CD1c-positive myeloid dendritic cell (primary cell): ENCODE measurements at regions not wholly inside any gene's neighbourhood (a gene's known extent, or its start where the extent isn't known, plus 50 kb on each side); places are given as distances from the start of the nearest gene placed in this dataset.

Experiments used
- DNase-seq: peaks from one replicate; pipeline ENCODE4 v3.0.0-alpha.2; 2016; ENCODE audit errors: extremely low spot score

GRCh38 chr3:86733257-86733656 lies 257.7 kb downstream of the VGLL3 start:
- no peak for DNase-seq

DNA sequence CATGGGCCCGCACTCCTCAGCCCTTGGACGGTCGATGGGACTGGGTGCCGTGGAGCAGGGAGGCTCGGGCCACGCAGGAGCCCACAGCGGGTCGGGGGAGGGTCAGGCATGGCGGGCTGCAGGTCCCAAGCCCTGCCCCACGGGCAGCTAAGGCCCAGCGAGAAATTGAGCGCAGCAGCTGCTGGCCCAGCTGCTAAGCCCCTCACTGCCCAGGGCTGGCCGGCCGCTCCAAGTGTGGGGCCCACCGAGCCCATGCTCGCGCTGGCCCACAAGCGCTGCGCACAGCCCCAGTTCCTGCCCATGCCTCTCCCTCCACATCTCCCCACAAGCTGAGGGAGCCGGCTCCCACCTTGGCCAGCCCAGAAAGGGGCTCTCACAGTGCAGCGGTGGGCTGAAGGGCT lies 259.4 kb downstream of the VGLL3 start:
- no peak for DNase-seq

DNA sequence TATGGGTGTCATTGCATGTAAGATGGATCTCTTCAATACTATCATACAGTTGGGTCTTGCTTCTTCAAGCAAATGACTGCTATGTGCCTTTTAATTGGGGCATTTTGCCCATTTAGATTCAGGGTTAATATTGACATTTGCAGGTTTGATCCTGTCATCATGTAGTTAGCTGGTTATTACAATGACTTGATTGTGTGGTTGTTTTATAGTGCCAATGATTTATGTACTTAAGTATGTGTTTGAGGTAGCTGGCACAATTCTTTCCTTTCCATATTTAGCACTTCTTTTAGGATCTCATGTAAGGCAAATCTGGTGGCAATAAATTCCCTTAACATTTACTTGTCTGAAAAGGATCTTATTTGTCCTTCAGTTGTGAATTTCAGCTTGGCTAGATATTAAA lies 267.5 kb downstream of the VGLL3 start:
- DNase-seq: no peak

GRCh38 chr3:86711634-86712033 lies 279.3 kb downstream of the VGLL3 start:
- no peak for DNase-seq

GRCh38 chr3:86708893-86709292 lies 282.1 kb downstream of the VGLL3 start:
- DNase-seq: no peak

DNA sequence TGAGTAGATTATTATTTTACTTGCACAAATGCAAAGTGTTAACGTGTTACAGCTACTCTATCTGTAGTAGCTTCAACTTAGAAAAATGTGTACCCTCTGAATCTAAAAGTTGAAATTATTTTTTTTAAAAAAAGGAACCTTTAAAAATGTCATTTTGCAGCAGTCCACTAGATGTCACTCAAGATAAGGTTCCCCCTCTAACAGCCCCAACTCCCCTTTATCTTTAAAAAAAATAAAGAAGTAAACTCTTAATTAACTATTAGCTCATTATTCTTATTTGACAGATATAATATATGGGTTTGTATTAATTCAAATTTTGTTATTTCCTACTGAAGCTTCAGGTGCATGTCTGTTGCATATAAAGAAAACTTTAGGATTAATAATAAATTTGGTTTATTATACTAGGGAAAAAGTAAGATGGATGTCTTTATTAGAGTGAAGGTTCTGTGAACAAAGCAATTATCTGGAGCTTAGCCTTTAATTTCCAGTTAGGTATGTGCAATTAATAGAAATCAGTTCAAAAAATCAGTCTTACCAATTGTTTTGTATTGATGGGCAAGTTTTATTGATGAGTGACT lies 288.5 kb downstream of the VGLL3 start:
- peak; percentile 13 for DNase-seq

GRCh38 chr3:86695752-86696151 lies 295.2 kb downstream of the VGLL3 start:
- no peak for DNase-seq

- DNase-seq: no peak
These were observed 317.0 kb downstream of the VGLL3 start for GRCh38 chr3:86673991-86674390.

GRCh38 chr3:86661817-86662216 lies 329.1 kb downstream of the VGLL3 start:
- DNase-seq: no peak

DNA sequence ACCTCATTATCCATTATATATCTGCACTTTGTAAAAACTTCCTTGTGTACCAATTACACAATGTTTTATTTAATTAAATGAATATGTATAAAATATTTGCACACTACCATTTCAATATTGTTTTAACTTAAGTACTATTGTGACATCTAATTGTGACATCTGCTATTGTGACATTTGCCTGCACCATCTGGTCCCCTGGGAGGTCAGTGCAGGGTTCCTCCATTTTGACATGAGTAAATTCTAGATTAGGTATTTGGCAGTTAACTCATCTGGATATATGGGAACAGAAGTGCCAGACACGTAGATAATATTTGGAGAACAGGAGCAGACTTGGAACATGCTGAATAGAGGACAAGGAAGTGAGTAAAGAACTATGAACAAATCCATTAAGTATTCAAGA lies 332.1 kb downstream of the VGLL3 start:
- no peak for DNase-seq

DNA sequence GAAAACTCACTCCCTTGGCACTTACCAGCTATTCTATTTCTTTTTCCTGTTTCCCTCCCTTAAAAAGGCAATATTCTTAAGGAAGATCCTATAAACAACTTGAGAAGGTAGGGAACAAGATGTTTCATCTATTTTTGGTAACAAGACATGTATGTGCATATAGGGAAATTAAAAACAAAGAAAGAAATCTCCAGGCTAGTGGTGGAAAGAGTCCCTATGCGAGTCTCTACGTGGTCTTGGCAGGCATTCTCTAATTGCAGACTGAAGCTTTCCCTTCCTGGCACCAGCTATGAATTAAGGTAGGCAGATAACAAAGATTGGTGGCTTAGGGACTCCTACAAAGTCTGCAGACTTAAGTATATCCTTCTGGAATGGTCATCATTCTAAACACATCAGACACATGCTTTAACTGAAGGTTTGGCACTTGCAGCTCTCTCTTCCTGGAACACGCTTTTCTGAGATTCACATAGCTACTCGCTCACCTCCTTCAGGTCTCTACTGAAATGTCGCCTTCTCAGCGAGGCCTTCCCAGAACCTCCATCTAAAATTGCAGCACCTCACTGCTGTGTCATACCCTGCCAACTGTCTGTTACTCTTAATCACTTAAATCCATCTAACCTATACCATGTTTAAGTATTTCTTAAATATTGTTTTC lies 336.0 kb downstream of the VGLL3 start:
- DNase-seq: no peak

DNA sequence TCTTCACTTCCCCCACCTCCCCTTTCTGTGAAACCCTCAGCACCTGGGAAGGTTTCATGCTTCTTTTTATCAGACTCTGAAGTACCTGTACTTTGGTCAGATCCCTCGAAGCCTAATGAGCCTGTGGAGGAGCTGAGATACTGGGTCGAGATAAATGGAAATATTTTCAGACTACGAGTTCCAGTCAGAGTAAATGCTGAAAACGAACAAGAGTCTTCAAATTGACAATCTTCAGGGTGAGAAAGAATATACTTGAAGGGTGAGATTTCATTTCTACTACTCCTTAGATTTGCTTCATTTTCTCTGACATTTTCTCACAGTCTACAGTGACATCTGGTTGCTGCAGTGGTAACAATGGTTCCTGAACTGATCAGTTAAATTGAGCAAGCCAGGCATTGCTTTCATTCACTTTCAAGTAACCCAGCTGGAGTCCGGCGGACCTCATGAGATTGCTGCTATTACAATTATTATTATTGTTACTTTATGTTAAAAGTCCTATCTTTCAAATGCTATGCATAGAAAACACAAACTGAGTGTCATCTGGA lies 337.2 kb downstream of the VGLL3 start:
- DNase-seq: no peak

DNA sequence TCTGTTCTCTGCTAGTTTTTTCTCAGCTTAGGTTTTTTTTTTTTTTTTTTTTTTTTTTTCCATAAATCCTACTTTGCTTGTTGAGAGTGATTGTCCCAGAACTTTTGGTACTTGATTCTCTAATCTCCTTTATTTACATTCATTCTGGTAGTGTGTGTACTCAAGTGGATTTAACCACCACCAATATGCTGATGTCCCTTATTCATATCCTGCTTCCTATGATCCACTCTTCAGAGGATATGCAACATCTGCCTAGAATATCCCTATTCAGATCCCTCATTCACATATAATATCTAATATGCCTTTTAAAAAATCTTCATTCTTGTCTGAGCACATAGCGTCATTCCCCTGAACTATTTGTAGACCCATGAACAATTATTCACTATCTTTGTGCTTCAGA lies 342.9 kb downstream of the VGLL3 start:
- DNase-seq: no peak

DNA sequence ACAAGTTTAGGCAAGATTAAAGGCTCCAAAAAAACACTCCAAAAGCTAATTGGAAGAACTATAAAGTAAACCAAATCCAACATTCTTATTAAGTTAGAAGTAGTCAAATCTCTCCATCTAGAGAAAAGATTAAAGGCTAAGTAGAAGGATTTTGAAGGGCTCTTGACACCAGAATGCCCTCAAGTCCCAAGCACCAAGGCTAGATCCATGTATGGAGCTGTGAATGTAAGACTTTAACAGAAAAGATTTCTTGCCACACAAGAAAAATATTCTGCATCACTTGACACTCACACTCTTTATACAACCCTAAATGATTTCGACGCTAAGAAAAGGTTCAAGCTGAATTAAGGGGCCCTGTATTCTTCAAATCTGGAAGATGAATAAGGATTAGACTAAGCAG lies 345.2 kb downstream of the VGLL3 start:
- no peak for DNase-seq

GRCh38 chr3:86634361-86634760 lies 356.6 kb downstream of the VGLL3 start:
- no peak for DNase-seq

- no peak for DNase-seq
These were observed 361.4 kb downstream of the VGLL3 start for GRCh38 chr3:86629511-86629910.

GRCh38 chr3:86624192-86624591 lies 366.8 kb downstream of the VGLL3 start:
- no peak for DNase-seq

DNA sequence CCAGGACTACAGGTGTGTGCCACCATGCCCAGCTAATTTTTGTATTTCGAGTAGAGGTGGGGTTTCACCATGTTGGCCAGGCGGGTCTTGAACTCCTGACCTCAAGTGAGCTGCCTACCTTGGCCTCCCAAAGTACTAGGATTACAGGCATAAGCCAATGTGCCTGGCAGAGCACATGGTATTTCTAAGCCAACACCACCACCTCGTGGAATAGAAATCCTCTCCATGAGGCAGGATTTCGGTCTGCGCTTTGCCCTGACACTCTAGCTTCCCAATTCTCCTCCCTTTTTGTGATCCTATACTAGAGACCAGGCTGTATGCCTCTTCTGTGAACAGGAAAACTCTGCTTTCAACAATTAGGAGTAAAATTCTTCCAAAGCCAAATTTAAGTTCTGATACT lies 372.2 kb downstream of the VGLL3 start:
- no peak for DNase-seq

DNA sequence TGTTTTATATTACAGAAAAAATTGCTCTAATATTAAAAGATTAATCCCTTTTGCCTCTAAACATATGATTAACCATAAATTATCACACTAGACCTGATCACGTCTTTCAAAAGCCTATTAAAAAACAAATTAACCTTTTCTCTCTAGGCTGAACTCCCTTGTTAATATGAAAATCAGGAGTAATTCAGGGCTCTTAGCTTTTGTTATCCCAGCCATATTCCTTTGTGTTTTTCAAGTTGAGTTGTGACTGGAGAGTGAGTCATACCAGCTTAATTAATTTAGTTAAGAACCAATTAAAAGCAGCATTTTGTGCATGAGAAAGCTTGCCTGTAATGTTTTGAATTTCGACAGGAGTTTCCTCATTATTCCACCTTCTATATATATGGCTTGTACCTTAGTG lies 385.8 kb downstream of the VGLL3 start:
- no peak for DNase-seq

GRCh38 chr3:86595696-86596095 lies 395.3 kb downstream of the VGLL3 start:
- no peak for DNase-seq

DNA sequence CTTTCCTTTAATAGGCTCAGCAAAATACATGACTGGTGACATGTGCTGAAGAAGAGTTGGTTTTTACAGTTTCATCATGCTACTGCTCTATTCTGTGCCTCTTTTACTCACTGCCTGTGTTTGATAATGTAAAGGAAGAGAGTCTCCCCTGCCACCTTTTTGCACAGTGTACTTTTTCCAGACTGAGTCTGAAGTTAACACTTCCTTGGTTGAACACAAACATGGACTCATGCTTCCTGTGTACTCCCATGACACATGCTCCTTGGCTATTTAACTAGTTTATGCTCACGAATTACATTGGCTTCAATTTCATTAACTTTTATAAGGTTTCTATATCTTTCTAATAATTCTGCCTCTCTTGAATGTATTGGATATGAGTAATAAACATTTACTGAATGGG lies 396.1 kb downstream of the VGLL3 start:
- DNase-seq: no peak

DNA sequence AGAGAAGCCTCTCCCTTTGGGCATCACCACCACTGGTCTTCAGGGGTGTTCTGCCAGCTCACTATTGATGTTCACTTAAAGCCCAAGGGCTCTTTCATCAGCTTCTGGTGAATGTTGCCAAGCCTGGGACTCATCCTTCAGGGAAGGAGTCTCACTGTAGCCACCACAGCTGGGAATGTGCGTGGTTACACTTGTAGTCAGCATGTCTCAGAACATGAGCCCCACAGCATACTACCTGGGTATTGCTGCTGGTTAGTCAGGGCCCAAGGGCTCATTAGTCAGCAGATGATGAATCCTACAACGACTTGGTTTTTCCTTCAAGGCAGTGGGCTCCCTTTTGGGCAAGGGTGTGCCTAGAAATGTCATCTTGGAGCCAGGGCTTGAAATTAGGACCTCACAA lies 412.9 kb downstream of the VGLL3 start:
- DNase-seq: no peak

DNA sequence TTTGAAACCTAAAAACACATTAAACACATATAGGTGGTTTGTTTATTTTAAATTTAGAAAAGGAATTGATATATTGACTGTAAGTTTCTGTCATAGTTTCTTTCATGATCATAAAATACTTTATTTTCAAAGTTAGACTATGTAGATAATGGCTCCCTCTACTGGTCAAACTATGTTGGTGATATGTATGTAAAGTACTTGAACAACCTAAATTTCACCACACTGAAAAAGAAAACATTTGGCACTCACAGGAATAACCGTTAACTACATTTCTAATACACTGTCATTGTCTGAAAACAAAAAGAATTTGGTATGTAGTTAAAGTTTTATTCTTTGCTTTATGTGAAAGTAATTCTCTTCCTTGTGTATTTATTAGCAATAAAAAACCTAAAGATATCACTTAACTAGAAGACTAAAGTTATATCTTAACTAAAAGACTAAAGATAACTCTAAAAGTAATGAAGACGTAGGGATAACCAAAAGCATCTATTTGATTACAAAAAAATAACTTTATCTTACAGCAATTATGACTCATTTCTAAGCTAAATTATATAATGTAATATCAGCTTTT lies 427.5 kb downstream of the VGLL3 start:
- DNase-seq: peak; percentile 9
